Endothelial cell of umbilical vein (primary cell): ENCODE measurements at regions not wholly inside any gene's neighbourhood (a gene's known extent, or its start where the extent isn't known, plus 50 kb on each side); places are given as distances from the start of the nearest gene placed in this dataset.

Experiments
- CTCF ChIP-seq, 2 donors: IDR thresholded peaks; 1 replicate in 1 of 2; 2 replicates in 1 of 2; pipeline ENCODE4 v1.5.1; 2011; ENCODE audit warnings: low read length in 2 of 2, mild to moderate bottlenecking in 2 of 2, moderate library complexity in 2 of 2, control low read depth in 1 of 2, inconsistent platforms in 1 of 2, low read depth in 1 of 2; ENCODE audit not compliant: insufficient read depth in 1 of 2; ENCODE audit errors: extremely low read depth in 1 of 2
- EZH2 ChIP-seq: IDR thresholded peaks from 2 replicates; pipeline ENCODE4 v1.6.1; 2012; ENCODE audit warnings: borderline replicate concordance, low read depth, mild to moderate bottlenecking, moderate library complexity, low read length, inconsistent platforms; ENCODE audit not compliant: severe bottlenecking
- GATA2 ChIP-seq: IDR thresholded peaks from 2 replicates; pipeline ENCODE4 v1.7.0; 2011; ENCODE audit warnings: low read depth, mild to moderate bottlenecking, moderate library complexity, mixed read lengths, low read length; ENCODE audit not compliant: insufficient read length, insufficient read depth
- JUN ChIP-seq: IDR thresholded peaks from 2 replicates; pipeline ENCODE4 v1.6.1; 2011; ENCODE audit warnings: borderline replicate concordance, low read depth; ENCODE audit not compliant: insufficient read length, insufficient read depth
- MAX ChIP-seq: IDR thresholded peaks from 2 replicates; pipeline ENCODE4 v1.6.1; 2011; ENCODE audit not compliant: insufficient read depth, insufficient read length
- MYC ChIP-seq: IDR thresholded peaks from one replicate; pipeline ENCODE4 v1.6.1; 2011; ENCODE audit warnings: mild to moderate bottlenecking, low read depth, low read length
- POLR2A ChIP-seq: IDR thresholded peaks from 2 replicates; pipeline ENCODE4 v1.6.1; 2012; ENCODE audit warnings: low read depth, mild to moderate bottlenecking, control low read depth, low read length
- POLR2AphosphoS5 ChIP-seq: IDR thresholded peaks from 2 replicates; pipeline ENCODE4 v1.6.1; 2012; ENCODE audit warnings: low read depth, mild to moderate bottlenecking, control low read depth, low read length, moderate library complexity; ENCODE audit not compliant: insufficient read depth

- TF ChIP-seq CTCF (IDR thresholded peaks at IDR 0.05; ENCODE audit: extremely low read depth in 1 of 2, insufficient read depth in 1 of 2, low read depth in 1 of 2, low read length in 2 of 2) (no peak), EZH2 (no peak), POLR2AphosphoS5 (no peak), POLR2A (no peak), MAX (no peak), GATA2 (no peak), MYC (no peak), JUN (no peak)
These were observed 114.7 kb upstream of the IGLL5 start for GRCh38 chr22:22772883-22773282.
